GM23338 (cell line): ENCODE measurements at regions not wholly inside any gene's neighbourhood (a gene's known extent, or its start where the extent isn't known, plus 50 kb on each side); places are given as distances from the start of the nearest gene placed in this dataset.

Experiments used
- ATAC-seq: fragments of 200-7000 bp; cut with Tn5 transposase; 3 replicates; pipeline ENCODE4 v1.9.1; 2020
- DNase-seq: peaks from one replicate; pipeline ENCODE4 v3.0.0-alpha.2; 2015; ENCODE audit warnings: low spot score
- H2AFZ ChIP-seq: fragments of 200-600 bp; sonication (generic); 2 replicates; pipeline ENCODE4 v1.8.0; 2016; ENCODE audit warnings: antibody characterized with exemption, mild to moderate bottlenecking, moderate library complexity
- H3F3A ChIP-seq: fragments of 200-600 bp; sonication (generic); replicated peaks from 2 replicates; pipeline ENCODE4 v1.8.0; 2017; ENCODE audit warnings: antibody characterized with exemption, mixed run types, low read depth
- H3K27ac ChIP-seq: fragments of 200-600 bp; sonication (generic); 2 replicates; pipeline ENCODE4 v1.6.1; 2016; ENCODE audit warnings: low read depth
- H3K27me3 ChIP-seq: fragments of 200-600 bp; sonication (generic); 2 replicates; pipeline ENCODE4 v1.8.0; 2016; ENCODE audit warnings: mild to moderate bottlenecking, mixed run types, moderate library complexity; ENCODE audit not compliant: insufficient read depth
- H3K36me3 ChIP-seq: fragments of 200-600 bp; sonication (generic); 2 replicates; pipeline ENCODE4 v1.8.0; 2016; ENCODE audit warnings: mild to moderate bottlenecking; ENCODE audit not compliant: insufficient read depth
- H3K4me1 ChIP-seq: fragments of 200-600 bp; sonication (generic); 2 replicates; pipeline ENCODE4 v1.8.0; 2016; ENCODE audit warnings: mild to moderate bottlenecking, moderate library complexity; ENCODE audit not compliant: insufficient read depth
- H3K4me2 ChIP-seq: fragments of 200-600 bp; sonication (generic); 2 replicates; pipeline ENCODE4 v1.7.1; 2017; ENCODE audit warnings: mixed run types
- H3K4me3 ChIP-seq: fragments of 200-600 bp; sonication (generic); 2 replicates; pipeline ENCODE4 v1.6.1; 2016; ENCODE audit warnings: mixed run types
- H3K79me2 ChIP-seq: fragments of 200-600 bp; sonication (generic); replicated peaks from 2 replicates; pipeline ENCODE4 v1.8.0; 2017; ENCODE audit warnings: mild to moderate bottlenecking; ENCODE audit not compliant: insufficient read depth
- H3K9me2 ChIP-seq: fragments of 200-600 bp; sonication (generic); 2 replicates; pipeline ENCODE4 v1.8.0; 2017; ENCODE audit not compliant: insufficient read depth
- H4K20me1 ChIP-seq: fragments of 200-600 bp; sonication (generic); replicated peaks from 2 replicates; pipeline ENCODE4 v1.8.0; 2017; ENCODE audit warnings: mild to moderate bottlenecking; ENCODE audit not compliant: insufficient read depth
- H3K27ac Mint-ChIP-seq: 2 replicates; pipeline ENCODE4 v1.8.0; 2020; ENCODE audit warnings: inconsistent platforms, mild to moderate bottlenecking, moderate library complexity, mixed read lengths
- H3K27me3 Mint-ChIP-seq: 3 replicates; pipeline ENCODE4 v1.8.0; 2022; ENCODE audit warnings: low read depth, mild to moderate bottlenecking, moderate library complexity, mixed read lengths, inconsistent platforms; ENCODE audit not compliant: insufficient read depth, poor library complexity
- H3K36me3 Mint-ChIP-seq: 3 replicates; pipeline ENCODE4 v1.8.0; 2021; ENCODE audit warnings: low read depth, mild to moderate bottlenecking, inconsistent platforms, moderate library complexity, mixed read lengths
- H3K4me1 Mint-ChIP-seq: 3 replicates; pipeline ENCODE4 v1.8.0; 2020; ENCODE audit warnings: mild to moderate bottlenecking, inconsistent platforms, mixed read lengths
- H3K4me3 Mint-ChIP-seq: 3 replicates; pipeline ENCODE4 v1.8.0; 2021; ENCODE audit warnings: moderate library complexity, mild to moderate bottlenecking, inconsistent platforms, mixed read lengths
- H3K9me3 Mint-ChIP-seq: 3 replicates; pipeline ENCODE4 v1.8.0; 2020; ENCODE audit warnings: moderate library complexity, mild to moderate bottlenecking, inconsistent platforms, mixed read lengths
- CTCF ChIP-seq, 2 experiments: fragments of 200-600 bp in 1 of 2; sonication (generic) in 1 of 2; conservative IDR thresholded peaks; 2 replicates each; pipeline versions ENCODE4 v1.5.1 to v1.6.1; 2016 to 2017; ENCODE audit warnings: antibody characterized with exemption in 2 of 2, low read depth in 2 of 2, mild to moderate bottlenecking in 2 of 2, moderate library complexity in 1 of 2
- ETS1 ChIP-seq: IDR thresholded peaks from 2 replicates; pipeline ENCODE4 v1.6.1; 2016; ENCODE audit warnings: antibody characterized with exemption
- EZH2 ChIP-seq: fragments of 200-600 bp; sonication (generic); IDR thresholded peaks from one replicate; pipeline ENCODE4 v1.8.0; 2017; ENCODE audit warnings: antibody characterized with exemption, mild to moderate bottlenecking, low read depth; ENCODE audit not compliant: unreplicated experiment
- JUNB ChIP-seq: IDR thresholded peaks from one replicate; pipeline ENCODE4 v1.6.1; 2016; ENCODE audit warnings: antibody characterized with exemption; ENCODE audit not compliant: unreplicated experiment
- TF ChIP-seq, protein P1 (sequence below): IDR thresholded peaks from one replicate; pipeline ENCODE4 v1.6.1; 2018; ENCODE audit warnings: antibody characterized with exemption; ENCODE audit not compliant: unreplicated experiment

DNA sequence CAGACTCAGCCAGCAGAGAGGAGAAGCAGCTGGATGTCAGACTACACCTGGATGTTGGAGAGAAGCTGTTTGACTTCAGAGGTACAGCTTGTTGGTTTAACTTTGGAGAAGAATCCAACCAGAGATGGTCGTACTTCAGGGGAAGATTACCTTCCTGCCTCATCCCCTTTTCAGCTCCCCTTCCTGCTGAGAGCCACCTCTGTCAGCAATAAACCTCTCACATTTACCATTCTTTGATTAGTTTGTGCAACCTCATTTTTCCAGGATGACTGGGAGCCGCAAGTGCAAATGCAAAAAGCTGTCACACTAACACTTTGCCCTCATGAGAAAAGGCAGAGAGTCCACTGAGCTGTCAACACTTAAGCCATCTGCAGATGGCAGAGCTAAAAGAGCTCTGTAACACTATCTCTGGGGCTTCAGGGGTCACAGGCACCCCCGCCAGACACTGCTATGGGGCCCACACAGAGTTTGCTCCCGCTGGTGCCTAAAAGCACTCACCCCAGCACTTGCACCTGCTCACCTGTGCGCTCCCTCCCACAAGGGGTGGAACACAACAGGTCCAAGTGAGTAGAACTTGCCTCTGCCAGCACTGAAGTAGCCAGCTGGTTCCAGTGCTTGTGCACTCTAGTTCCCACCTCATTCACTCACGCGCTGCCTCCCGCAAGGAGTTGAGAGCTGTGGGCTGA, 391.7 kb downstream of the METTL4 start:
- H3K4me3 Mint-ChIP-seq: no peak overlapping the region
- ATAC-seq: no peak
- peaks cover 8% of the 10 kb centered on the region; the same call in 2 of the 3 replicates for H3K9me3 Mint-ChIP-seq
- no peaks in the 10 kb centered on the region for H3K27me3 Mint-ChIP-seq
- no peak overlapping the region for H3K27ac Mint-ChIP-seq
- no peak overlapping the region for H3K4me2 ChIP-seq
- H3K27ac ChIP-seq: no peak overlapping the region
- H3K4me1 ChIP-seq: no peaks in the 10 kb centered on the region
- no peaks in the 10 kb centered on the region for H3K27me3 ChIP-seq
- peaks cover 8% of the 10 kb centered on the region for H3K9me2 ChIP-seq
- no peak overlapping the region for H3K4me3 ChIP-seq
- no peaks in the 10 kb centered on the region for H3K79me2 ChIP-seq
- H2AFZ ChIP-seq: no peak overlapping the region
- no peak for TF ChIP-seq ETS1
- TF ChIP-seq, protein P1, sequence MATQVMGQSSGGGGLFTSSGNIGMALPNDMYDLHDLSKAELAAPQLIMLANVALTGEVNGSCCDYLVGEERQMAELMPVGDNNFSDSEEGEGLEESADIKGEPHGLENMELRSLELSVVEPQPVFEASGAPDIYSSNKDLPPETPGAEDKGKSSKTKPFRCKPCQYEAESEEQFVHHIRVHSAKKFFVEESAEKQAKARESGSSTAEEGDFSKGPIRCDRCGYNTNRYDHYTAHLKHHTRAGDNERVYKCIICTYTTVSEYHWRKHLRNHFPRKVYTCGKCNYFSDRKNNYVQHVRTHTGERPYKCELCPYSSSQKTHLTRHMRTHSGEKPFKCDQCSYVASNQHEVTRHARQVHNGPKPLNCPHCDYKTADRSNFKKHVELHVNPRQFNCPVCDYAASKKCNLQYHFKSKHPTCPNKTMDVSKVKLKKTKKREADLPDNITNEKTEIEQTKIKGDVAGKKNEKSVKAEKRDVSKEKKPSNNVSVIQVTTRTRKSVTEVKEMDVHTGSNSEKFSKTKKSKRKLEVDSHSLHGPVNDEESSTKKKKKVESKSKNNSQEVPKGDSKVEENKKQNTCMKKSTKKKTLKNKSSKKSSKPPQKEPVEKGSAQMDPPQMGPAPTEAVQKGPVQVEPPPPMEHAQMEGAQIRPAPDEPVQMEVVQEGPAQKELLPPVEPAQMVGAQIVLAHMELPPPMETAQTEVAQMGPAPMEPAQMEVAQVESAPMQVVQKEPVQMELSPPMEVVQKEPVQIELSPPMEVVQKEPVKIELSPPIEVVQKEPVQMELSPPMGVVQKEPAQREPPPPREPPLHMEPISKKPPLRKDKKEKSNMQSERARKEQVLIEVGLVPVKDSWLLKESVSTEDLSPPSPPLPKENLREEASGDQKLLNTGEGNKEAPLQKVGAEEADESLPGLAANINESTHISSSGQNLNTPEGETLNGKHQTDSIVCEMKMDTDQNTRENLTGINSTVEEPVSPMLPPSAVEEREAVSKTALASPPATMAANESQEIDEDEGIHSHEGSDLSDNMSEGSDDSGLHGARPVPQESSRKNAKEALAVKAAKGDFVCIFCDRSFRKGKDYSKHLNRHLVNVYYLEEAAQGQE: no peak
- no peak for TF ChIP-seq JUNB
- no peaks in the 10 kb centered on the region for H3F3A ChIP-seq
- no peaks in the 10 kb centered on the region for H3K36me3 ChIP-seq
- no peaks in the 10 kb centered on the region for H4K20me1 ChIP-seq
- no peak for DNase-seq
- H3K4me1 Mint-ChIP-seq: no peaks in the 10 kb centered on the region
- peaks cover 3% of the 10 kb centered on the region; the same call in 1 of the 3 replicates for H3K36me3 Mint-ChIP-seq

DNA sequence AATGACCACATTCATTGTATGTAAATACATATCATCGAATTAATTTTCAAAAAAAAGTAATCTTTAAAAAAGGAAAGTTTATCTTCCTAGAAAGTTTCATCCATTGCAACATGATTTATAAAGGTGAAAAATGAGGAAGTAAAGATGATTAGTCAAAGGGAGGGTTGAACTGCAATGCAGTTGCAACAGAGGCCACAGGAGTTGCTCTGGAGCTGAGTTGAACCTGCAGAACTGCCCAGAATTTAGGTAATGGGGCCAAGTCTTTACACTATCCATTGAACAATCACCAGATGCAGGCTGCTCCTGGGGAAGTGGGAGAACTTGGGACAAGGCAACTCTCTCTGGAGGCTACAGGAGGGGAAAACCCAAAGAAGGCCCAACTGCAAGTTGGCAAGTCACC, 390.7 kb downstream of the METTL4 start:
- H3K79me2 ChIP-seq: no peaks in the 10 kb centered on the region
- no peaks in the 10 kb centered on the region for H4K20me1 ChIP-seq
- H3K4me3 Mint-ChIP-seq: no peak overlapping the region
- H3K27me3 Mint-ChIP-seq: no peaks in the 10 kb centered on the region
- DNase-seq (no peak), ATAC-seq (no peak)
- H3K4me1 ChIP-seq: no peaks in the 10 kb centered on the region
- no peaks in the 10 kb centered on the region for H3K9me2 ChIP-seq
- H3K27me3 ChIP-seq: no peaks in the 10 kb centered on the region
- no peaks in the 10 kb centered on the region for H3K36me3 ChIP-seq
- no peak overlapping the region for H3K4me2 ChIP-seq
- H3K9me3 Mint-ChIP-seq: peaks cover 8% of the 10 kb centered on the region; the same call in 2 of the 3 replicates
- no peak overlapping the region for H2AFZ ChIP-seq
- no peaks in the 10 kb centered on the region for H3K4me1 Mint-ChIP-seq
- H3K4me3 ChIP-seq: no peak overlapping the region
- H3K36me3 Mint-ChIP-seq: peaks cover 3% of the 10 kb centered on the region; the same call in 1 of the 3 replicates
- no peaks in the 10 kb centered on the region for H3F3A ChIP-seq
- H3K27ac ChIP-seq: no peak overlapping the region
- no peak overlapping the region for H3K27ac Mint-ChIP-seq
- TF ChIP-seq CTCF (conservative IDR thresholded peaks at IDR 0.05; ENCODE audit: low read depth in 2 of 2) (no peak), EZH2 (no peak)
- TF ChIP-seq, protein P1: no peak
